WTC11 (cell line): ENCODE measurements at regions not wholly inside any gene's neighbourhood (a gene's known extent, or its start where the extent isn't known, plus 50 kb on each side); places are given as distances from the start of the nearest gene placed in this dataset.

Experiments used
- FOXJ3 ChIP-seq: sonication (generic); formaldehyde crosslinking; IDR thresholded peaks from 2 replicates; pipeline ENCODE4 v1.9.0; 2021; ENCODE audit warnings: missing genetic modification reagents, mild to moderate bottlenecking, borderline replicate concordance
- HMGA2 ChIP-seq: fragments of 250-450 bp; sonication (Bioruptor Pico); IDR thresholded peaks from 2 replicates; pipeline ENCODE4 v1.4.0; 2021; ENCODE audit warnings: mild to moderate bottlenecking, moderate library complexity
- TF ChIP-seq, protein P1 (sequence below): fragments of 200-600 bp; IDR thresholded peaks from 2 replicates; pipeline ENCODE4 v1.8.0; 2022; ENCODE audit warnings: antibody characterized with exemption

GRCh38 chr2:17427401-17427800 lies 90.8 kb downstream of the RAD51AP2 start:
- TF ChIP-seq, protein P1, sequence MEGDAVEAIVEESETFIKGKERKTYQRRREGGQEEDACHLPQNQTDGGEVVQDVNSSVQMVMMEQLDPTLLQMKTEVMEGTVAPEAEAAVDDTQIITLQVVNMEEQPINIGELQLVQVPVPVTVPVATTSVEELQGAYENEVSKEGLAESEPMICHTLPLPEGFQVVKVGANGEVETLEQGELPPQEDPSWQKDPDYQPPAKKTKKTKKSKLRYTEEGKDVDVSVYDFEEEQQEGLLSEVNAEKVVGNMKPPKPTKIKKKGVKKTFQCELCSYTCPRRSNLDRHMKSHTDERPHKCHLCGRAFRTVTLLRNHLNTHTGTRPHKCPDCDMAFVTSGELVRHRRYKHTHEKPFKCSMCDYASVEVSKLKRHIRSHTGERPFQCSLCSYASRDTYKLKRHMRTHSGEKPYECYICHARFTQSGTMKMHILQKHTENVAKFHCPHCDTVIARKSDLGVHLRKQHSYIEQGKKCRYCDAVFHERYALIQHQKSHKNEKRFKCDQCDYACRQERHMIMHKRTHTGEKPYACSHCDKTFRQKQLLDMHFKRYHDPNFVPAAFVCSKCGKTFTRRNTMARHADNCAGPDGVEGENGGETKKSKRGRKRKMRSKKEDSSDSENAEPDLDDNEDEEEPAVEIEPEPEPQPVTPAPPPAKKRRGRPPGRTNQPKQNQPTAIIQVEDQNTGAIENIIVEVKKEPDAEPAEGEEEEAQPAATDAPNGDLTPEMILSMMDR = no peak
- TF ChIP-seq HMGA2 (CRISPR knock-in tag) (no peak), FOXJ3 (CRISPR knock-in tag) (no peak)
